GM12873 (cell line): ENCODE measurements at regions not wholly inside any gene's neighbourhood (a gene's known extent, or its start where the extent isn't known, plus 50 kb on each side); places are given as distances from the start of the nearest gene placed in this dataset.

Source experiments
- CTCF ChIP-seq: IDR thresholded peaks from 2 replicates; pipeline ENCODE4 v1.5.1; 2012; ENCODE audit warnings: low read depth, mild to moderate bottlenecking, moderate library complexity, low read length, control low read depth; ENCODE audit not compliant: insufficient read depth; ENCODE audit errors: missing control alignments

GRCh38 chr21:28253338-28253737, 739.3 kb downstream of the LTN1 start:
- TF ChIP-seq CTCF, result no peak

- TF ChIP-seq CTCF, result no peak
Observed at GRCh38 chr21:28252928-28253327, 739.7 kb downstream of the LTN1 start.

GRCh38 chr21:28250946-28251345, 741.7 kb downstream of the LTN1 start:
- no peak for TF ChIP-seq CTCF

GRCh38 chr21:28247454-28248020, 745.1 kb downstream of the LTN1 start:
- TF ChIP-seq CTCF, result no peak

GRCh38 chr21:28240586-28240985, 752.1 kb downstream of the LTN1 start:
- no peak for TF ChIP-seq CTCF

- TF ChIP-seq CTCF, result no peak
Observed at GRCh38 chr21:28239340-28239739, 753.3 kb downstream of the LTN1 start.

- no peak for TF ChIP-seq CTCF
Observed at GRCh38 chr21:28237661-28238060, 755.0 kb downstream of the LTN1 start.
